ENCODE measurements at regions not wholly inside any gene's neighbourhood (a gene's known extent, or its start where the extent isn't known, plus 50 kb on each side); places are given as distances from the start of the nearest gene placed in this dataset.
A peak's percentile ranks its signal among the peaks of the same experiment; 100 is the strongest.

DNA sequence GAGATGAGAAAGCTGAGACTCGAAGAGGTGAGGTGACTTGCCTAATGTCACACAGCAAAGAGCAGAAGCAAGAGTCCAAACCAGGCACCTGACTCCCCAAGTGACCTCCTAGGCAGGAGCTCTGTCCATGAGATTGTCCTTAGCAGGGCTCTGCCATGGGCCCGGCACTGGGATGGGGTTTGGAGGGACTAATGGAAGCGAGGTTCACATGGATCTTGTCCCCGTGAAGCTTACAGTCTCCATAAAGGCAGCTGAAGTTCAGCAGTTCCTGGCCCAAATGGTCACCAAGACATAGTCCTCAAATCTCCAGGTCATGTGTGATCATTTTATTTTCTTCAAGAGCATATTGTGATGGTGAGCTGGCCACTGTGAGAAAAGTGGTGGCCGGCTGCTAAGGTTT lies 57.0 kb upstream of the AFF3 start:
- no peak overlapping the region for H3K27ac ChIP-seq (ENCODE audit: insufficient read depth, low read length)
- no peaks in the 10 kb centered on the region for H3K27me3 ChIP-seq (ENCODE audit: control insufficient read depth, insufficient read depth, low read length)
- H3K4me1 ChIP-seq (ENCODE audit: control insufficient read depth, insufficient read depth, low read length): peaks cover 18% of the 10 kb centered on the region
- H3K36me3 ChIP-seq (ENCODE audit: control insufficient read depth, insufficient read depth, low read length): no peaks in the 10 kb centered on the region
- H4K20me1 ChIP-seq (ENCODE audit: insufficient read depth, low read length): no peaks in the 10 kb centered on the region
- no CpG with 5 or more reads among the region's 5 CpGs for WGBS, 2 experiments (ENCODE audit: extremely low coverage in 2 of 2, insufficient read length in 1 of 2)
- in situ Hi-C loops (cut with MboI; ENCODE audit: low sequenced_read_pairs): no loop called here
- CTCF ChIA-PET: no interaction called here
- no TSS peak for BruUV-seq (replicated peaks)
- H4K5ac ChIP-seq (ENCODE audit: low read depth, low read length): no peak overlapping the region
- no peak for ATAC-seq (ENCODE audit: low read depth)
- H3K9ac ChIP-seq (ENCODE audit: low read depth, low read length): no peak overlapping the region
- TF ChIP-seq SMC3 (IDR thresholded peaks at IDR 0.05; ENCODE audit: low read depth, low read length) (no peak), NFE2L2 (IDR thresholded peaks at IDR 0.05; ENCODE audit: low read depth, low read length) (no peak), RAD21 (IDR thresholded peaks at IDR 0.05; ENCODE audit: low read length) (no peak), CEBPB (IDR thresholded peaks at IDR 0.05; ENCODE audit: low read depth, low read length) (no peak), FOS (IDR thresholded peaks at IDR 0.05; ENCODE audit: low read depth, low read length) (no peak), CHD1 (IDR thresholded peaks at IDR 0.05; ENCODE audit: low read depth, low read length) (no peak), RCOR1 (IDR thresholded peaks at IDR 0.05; ENCODE audit: insufficient replicate concordance, low read length) (no peak)
- TF ChIP-seq, protein P1, sequence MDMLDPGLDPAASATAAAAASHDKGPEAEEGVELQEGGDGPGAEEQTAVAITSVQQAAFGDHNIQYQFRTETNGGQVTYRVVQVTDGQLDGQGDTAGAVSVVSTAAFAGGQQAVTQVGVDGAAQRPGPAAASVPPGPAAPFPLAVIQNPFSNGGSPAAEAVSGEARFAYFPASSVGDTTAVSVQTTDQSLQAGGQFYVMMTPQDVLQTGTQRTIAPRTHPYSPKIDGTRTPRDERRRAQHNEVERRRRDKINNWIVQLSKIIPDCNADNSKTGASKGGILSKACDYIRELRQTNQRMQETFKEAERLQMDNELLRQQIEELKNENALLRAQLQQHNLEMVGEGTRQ (IDR thresholded peaks at IDR 0.05; ENCODE audit: low read depth, low read length): no peak
- H2BK5ac ChIP-seq (ENCODE audit: low read depth, low read length, poor library complexity, severe bottlenecking): no peak overlapping the region
- H3K9me1 ChIP-seq (ENCODE audit: insufficient read depth, low read length): peaks cover 3% of the 10 kb centered on the region; the same call in 1 of the 2 replicates
- H3K4me3 ChIP-seq (ENCODE audit: insufficient read depth, low read depth, low read length): no peak overlapping the region
- no peak overlapping the region; the same call in 2 of the 3 replicates for H2BK15ac ChIP-seq (ENCODE audit: low read depth, low read length)
- H2AK9ac ChIP-seq (replicated peaks; ENCODE audit: low read depth, low read length, poor library complexity): no peak overlapping the region
- no peak overlapping the region for H2BK20ac ChIP-seq (ENCODE audit: low read depth, low read length)
- no peak overlapping the region for H3K23ac ChIP-seq (ENCODE audit: low read depth, low read length)
- H2BK120ac ChIP-seq (ENCODE audit: low read depth, low read length): peak overlapping the region; percentile 46
- H3K4me2 ChIP-seq (ENCODE audit: low read depth, low read length): no peak overlapping the region
- intact Hi-C loops (cut with micrococcal nuclease): no loop called here
- no peak overlapping the region for H4K8ac ChIP-seq (ENCODE audit: low read depth in 2 of 2, low read length in 2 of 2)
- H2AK5ac ChIP-seq (ENCODE audit: low read depth, low read length): 0 out of 2 replicates have a peak overlapping the region, but pooled peaks have one; percentile 2
- peak overlapping the region; percentile 10; the same call in 1 of the 2 replicates for H3K4ac ChIP-seq (ENCODE audit: low read depth, low read length)
- no peaks in the 10 kb centered on the region for H3K79me1 ChIP-seq (ENCODE audit: low read depth in 1 of 2, low read length in 2 of 2)
- dilution Hi-C loops (cut with HindIII; ENCODE audit: low sequenced_read_pairs, unreplicated experiment): no loop called here
- H3K9me3 ChIP-seq (ENCODE audit: control insufficient read depth, insufficient read depth, low read length): no peaks in the 10 kb centered on the region
- H3K18ac ChIP-seq (ENCODE audit: low read depth, low read length): no peak overlapping the region
- H3K14ac ChIP-seq (replicated peaks; ENCODE audit: low read depth, low read length): no peak overlapping the region
- H2AFZ ChIP-seq (replicated peaks; ENCODE audit: low read length, poor library complexity): no peak overlapping the region
- POLR2A ChIA-PET (ENCODE audit: unreplicated experiment): no interaction called here
- H3K56ac ChIP-seq (ENCODE audit: extremely low read depth, insufficient read depth, low read length): no peak overlapping the region
- DNase-seq: no peak
- H4K91ac ChIP-seq (ENCODE audit: insufficient read depth, low read depth, low read length): no peak overlapping the region

Measured in IMR-90 (cell line).